GM18870 (cell line): ENCODE measurements at regions not wholly inside any gene's neighbourhood (a gene's known extent, or its start where the extent isn't known, plus 50 kb on each side); places are given as distances from the start of the nearest gene placed in this dataset.

Experiments used
- ATAC-seq: cut with Tn5 transposase; IDR thresholded peaks from one replicate; pipeline ENCODE4 v1.9.1; 2021; ENCODE audit warnings: moderate library complexity; ENCODE audit not compliant: unreplicated experiment

- ATAC-seq: no peak
Measured at GRCh38 chr12:90899456-90900182, 55.4 kb downstream of the CCER1 start.

- ATAC-seq: no peak
Measured at GRCh38 chr12:90897986-90898385, 57.0 kb downstream of the CCER1 start.

GRCh38 chr12:90897316-90897715 is 57.7 kb downstream of the CCER1 start:
- ATAC-seq: no peak

GRCh38 chr12:90896821-90897220 is 58.2 kb downstream of the CCER1 start:
- no peak for ATAC-seq

DNA sequence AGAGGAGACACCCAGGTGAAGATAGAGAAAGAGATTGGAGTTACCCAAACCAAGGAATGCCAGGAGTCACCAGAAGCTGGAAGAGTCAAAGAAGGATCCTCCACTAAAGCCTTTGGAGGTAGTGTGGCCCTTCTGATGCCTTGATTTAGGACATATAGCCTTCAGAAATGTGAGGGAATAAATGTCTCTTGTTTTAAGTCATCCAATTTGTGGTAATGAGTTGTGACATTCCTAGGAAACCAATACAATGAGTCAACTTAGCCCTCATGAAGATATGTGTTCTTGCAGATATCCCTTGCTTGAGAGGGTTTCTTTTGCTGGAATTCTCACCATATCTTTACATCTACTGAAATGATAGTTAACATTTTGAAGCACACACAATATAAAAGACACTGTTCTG is 58.8 kb downstream of the CCER1 start:
- no peak for ATAC-seq

DNA sequence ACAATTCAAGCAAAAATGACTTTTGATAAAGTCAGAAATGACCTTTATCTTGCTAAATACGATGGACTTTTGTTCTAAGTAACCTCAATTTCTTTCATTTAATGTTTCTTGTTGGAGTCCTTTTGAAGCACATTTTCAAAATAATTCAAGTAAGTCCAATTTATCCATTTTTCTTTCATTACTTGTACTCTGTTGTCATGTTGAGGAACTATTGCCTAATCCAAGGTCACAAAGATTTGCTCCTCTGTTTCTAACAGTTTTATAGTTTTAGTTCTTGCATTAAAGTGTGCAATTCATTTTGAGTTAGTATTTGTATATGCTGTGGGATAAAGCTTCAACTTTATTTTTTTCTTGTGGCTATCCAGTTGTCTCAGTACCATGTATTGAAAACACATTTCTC is 66.7 kb downstream of the CCER1 start:
- ATAC-seq: no peak

GRCh38 chr12:90883456-90883855 is 71.5 kb downstream of the CCER1 start:
- no peak for ATAC-seq

GRCh38 chr12:90871726-90872096 is 83.3 kb downstream of the CCER1 start:
- ATAC-seq: no peak

GRCh38 chr12:90870971-90871725 is 83.8 kb downstream of the CCER1 start:
- ATAC-seq: no peak

DNA sequence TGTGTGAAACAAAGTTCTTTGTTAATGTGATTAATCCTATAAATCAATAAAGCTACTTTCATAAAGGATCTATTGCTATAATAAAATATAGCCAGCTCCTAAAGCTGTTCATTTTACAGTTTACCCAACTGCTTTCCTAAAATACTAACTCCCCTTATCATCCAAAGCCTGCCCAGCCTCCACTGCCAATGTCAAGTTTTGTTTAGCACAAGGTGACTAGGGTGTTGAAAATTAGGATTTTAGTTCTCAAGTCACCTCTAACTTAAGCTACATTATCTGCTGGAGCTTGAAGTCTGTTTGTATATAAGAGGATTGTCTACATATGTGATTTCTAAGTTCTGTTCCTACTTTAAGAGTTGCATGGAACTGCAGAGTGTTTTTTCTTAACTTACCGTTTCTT is 86.3 kb downstream of the CCER1 start:
- ATAC-seq: no peak

DNA sequence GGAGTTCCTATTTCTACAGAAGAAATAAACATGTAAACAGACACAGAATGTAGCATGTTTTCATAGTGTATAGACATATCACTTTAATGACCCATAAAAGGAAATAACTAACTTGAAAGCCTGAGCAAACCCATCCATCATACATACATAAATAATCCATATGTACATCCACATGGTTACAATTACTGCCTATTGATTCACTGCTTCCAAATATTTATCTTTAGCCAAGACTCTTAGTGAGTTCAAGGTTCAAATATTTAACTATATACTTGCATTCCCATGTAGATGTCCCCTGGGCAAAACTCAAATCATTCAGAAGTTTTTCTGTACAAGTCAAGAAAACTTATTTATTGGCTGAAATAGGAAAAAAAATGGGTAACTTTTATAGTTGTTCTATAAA is 95.4 kb downstream of the CCER1 start:
- no peak for ATAC-seq

- ATAC-seq: no peak
Measured at GRCh38 chr12:90858252-90858651, 96.7 kb downstream of the CCER1 start.

- ATAC-seq: no peak
Measured at GRCh38 chr12:90855534-90855933, 99.4 kb downstream of the CCER1 start.

DNA sequence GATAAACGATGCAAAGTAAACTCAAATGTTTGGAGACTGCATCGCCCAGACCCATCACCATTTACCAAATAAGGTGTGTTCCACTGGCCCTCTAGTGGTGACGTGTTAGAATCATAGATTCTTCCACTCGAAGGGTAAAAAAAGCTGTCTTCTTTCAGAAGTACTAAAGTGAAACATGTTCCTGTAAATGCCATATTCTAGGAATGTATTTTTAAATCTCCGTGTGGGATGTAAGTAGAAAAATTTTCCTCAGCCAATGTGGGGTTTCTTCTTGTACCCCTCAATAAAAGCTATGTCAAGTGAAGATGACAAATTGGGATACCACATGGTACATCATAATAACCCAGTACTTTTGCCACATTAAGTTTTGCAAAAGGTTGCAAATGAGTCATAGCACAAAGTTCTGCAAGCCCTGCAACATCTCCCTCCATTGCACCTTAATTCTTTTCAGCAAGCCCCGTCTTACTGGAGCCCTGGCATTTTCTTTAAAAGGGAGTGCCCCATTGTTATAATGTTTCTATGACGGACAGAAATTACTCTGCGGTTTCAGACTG is 100.8 kb downstream of the CCER1 start:
- peak; percentile 69 for ATAC-seq

DNA sequence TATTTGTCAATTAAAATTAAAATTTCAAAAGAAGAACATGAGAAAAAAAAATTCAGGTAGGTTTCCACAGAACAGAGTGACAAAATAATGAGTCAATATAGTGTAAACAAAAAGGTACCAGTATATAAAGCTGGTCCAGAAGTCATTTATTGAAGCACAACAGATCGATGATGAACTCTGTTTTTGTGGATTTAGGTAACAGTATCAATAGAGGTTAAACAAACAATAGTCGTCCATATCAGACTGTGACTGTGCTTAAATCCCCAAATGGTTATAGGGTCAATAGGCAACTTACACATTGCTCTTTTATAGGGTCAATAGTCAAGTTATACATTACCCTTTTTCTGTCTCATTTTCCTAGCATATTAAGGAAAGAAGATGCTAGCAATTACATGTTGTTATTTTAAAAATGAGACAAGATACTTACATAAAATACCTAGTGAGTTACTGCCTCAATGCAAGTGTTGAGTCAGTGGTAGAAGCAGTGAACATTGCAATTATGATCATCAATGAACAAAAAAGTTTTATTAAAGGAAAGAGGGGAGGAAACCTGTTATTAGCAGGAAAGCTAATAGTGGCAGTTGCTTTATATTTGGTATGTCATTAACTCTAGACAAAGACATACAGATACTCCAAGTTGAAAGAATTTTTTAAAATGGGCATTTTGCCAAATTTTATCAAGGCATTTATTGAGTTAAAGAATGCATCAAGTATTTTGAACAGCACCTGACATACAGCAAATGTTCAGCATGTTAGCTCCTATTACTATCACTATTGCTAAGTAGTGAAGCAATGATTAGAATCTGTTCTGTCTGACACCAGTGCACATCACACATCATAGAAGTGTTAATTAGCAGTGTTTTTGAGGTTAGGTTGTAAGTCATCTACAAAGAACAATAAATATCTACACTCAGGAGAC is 102.9 kb downstream of the CCER1 start:
- ATAC-seq: no peak

GRCh38 chr12:90842477-90842876 is 112.5 kb downstream of the CCER1 start:
- ATAC-seq: no peak

GRCh38 chr12:90841336-90841735 is 113.6 kb downstream of the CCER1 start:
- ATAC-seq: no peak

- ATAC-seq: no peak
Measured at GRCh38 chr12:90839346-90839745, 115.6 kb downstream of the CCER1 start.

DNA sequence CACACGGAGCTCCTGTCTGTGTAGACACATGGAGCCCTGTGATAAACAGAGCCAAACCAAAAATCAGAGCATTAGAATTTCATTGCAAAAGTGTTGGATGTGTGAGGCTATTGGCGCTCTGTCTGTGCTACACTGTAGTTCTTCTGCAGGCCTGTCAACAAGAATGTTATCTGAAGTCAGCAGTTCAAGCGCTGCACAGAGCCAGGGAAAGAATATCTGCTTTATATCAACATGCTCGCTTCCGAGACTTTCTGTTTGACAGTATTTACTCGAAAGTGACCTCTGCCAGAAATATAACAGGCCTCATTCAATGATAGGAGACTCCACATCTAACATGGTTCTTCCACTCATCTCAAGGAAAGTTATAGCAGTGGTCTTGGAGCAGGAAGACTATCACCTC is 118.3 kb downstream of the CCER1 start:
- no peak for ATAC-seq

GRCh38 chr12:90833228-90833627 is 121.7 kb downstream of the CCER1 start:
- ATAC-seq: no peak

DNA sequence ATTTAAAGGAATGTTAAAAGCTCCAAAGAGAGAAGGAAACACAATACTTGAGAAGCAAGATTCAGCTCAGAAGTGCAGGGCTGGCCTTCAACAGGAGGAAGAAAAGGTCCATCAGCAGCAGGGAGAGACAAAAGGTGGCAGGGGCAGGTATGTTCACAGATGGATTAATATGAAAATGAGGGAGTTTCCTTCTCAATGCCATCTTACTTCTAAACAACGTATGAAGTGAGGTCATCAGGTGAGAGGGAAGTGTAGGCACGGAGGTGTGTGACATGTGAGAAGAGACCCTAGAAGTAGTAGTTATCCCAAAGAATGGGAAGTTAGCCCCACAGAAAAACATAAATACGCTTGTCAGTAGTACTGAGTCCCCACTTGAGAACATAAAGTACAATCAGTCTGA is 122.5 kb downstream of the CCER1 start:
- ATAC-seq: no peak
